Hepatocyte (in vitro differentiated cells): ENCODE measurements at regions not wholly inside any gene's neighbourhood (a gene's known extent, or its start where the extent isn't known, plus 50 kb on each side); places are given as distances from the start of the nearest gene placed in this dataset.

ENCODE experiments used
- DNase-seq: peaks from one replicate; pipeline ENCODE4 v3.0.0-alpha.2; 2016; ENCODE audit warnings: low spot score
- H2AFZ ChIP-seq: fragments of 200-600 bp; sonication (generic); 2 replicates; pipeline ENCODE4 v1.6.0; 2016; ENCODE audit warnings: antibody characterized with exemption, mild to moderate bottlenecking
- H3K27ac ChIP-seq: fragments of 200-600 bp; sonication (generic); 2 replicates; pipeline ENCODE4 v1.5.1; 2016; ENCODE audit warnings: mild to moderate bottlenecking
- H3K27me3 ChIP-seq: fragments of 200-600 bp; sonication (generic); 2 replicates; pipeline ENCODE4 v1.6.1; 2016
- H3K36me3 ChIP-seq: fragments of 200-600 bp; sonication (generic); replicated peaks from 2 replicates; pipeline ENCODE4 v1.5.1; 2016; ENCODE audit warnings: low read depth; ENCODE audit not compliant: insufficient read depth
- H3K4me1 ChIP-seq: fragments of 200-600 bp; sonication (generic); 2 replicates; pipeline ENCODE4 v1.5.1; 2016; ENCODE audit warnings: mild to moderate bottlenecking, moderate library complexity; ENCODE audit not compliant: insufficient read depth
- H3K4me2 ChIP-seq: fragments of 200-600 bp; sonication (generic); 2 replicates; pipeline ENCODE4 v1.6.0; 2016
- H3K4me3 ChIP-seq: fragments of 200-600 bp; sonication (generic); 2 replicates; pipeline ENCODE4 v1.5.1; 2016; ENCODE audit warnings: mild to moderate bottlenecking
- H3K79me2 ChIP-seq: fragments of 200-600 bp; sonication (generic); 2 replicates; pipeline ENCODE4 v1.6.0; 2017; ENCODE audit warnings: mild to moderate bottlenecking
- H3K9me2 ChIP-seq: fragments of 200-600 bp; sonication (generic); replicated peaks from 2 replicates; pipeline ENCODE4 v1.6.0; 2017; ENCODE audit warnings: mild to moderate bottlenecking; ENCODE audit not compliant: insufficient read depth
- H3K9me3 ChIP-seq: fragments of 200-600 bp; sonication (generic); 2 replicates; pipeline ENCODE4 v1.5.1; 2016; ENCODE audit warnings: low read depth, mild to moderate bottlenecking
- H4K20me1 ChIP-seq: fragments of 200-600 bp; sonication (generic); 2 replicates; pipeline ENCODE4 v1.6.0; 2016; ENCODE audit warnings: mild to moderate bottlenecking; ENCODE audit not compliant: insufficient read depth, poor library complexity, severe bottlenecking
- CTCF ChIP-seq: fragments of 200-600 bp; sonication (generic); IDR thresholded peaks from 2 replicates; pipeline ENCODE4 v1.5.1; 2016; ENCODE audit warnings: antibody characterized with exemption, mild to moderate bottlenecking; ENCODE audit not compliant: poor library complexity
- EZH2 ChIP-seq: fragments of 200-600 bp; sonication (generic); IDR thresholded peaks from 2 replicates; pipeline ENCODE4 v1.6.1; 2016; ENCODE audit warnings: antibody characterized with exemption, mild to moderate bottlenecking, borderline replicate concordance
- EZH2phosphoT487 ChIP-seq: fragments of 200-600 bp; sonication (generic); IDR thresholded peaks from one replicate; pipeline ENCODE4 v1.6.1; 2018; ENCODE audit warnings: antibody characterized with exemption, mild to moderate bottlenecking, low read depth, moderate library complexity; ENCODE audit not compliant: unreplicated experiment, severe bottlenecking
- WGBS: methylation state at CpG from one replicate; pipeline ENCODE4 v1.1.6; 2016; ENCODE audit warnings: low lambda C conversion rate; ENCODE audit errors: missing lambda C conversion rate; 5-methylcytosine and 5-hydroxymethylcytosine counted together

GRCh38 chr10:94213980-94214379 lies 148.8 kb downstream of the NOC3L start:
- Histone ChIP-seq H2AFZ (no peak overlapping the region), H3K4me1 (peaks cover 3% of the 10 kb centered on the region), H3K27ac (no peak overlapping the region), H3K4me3 (no peak overlapping the region), H3K9me3 (no peaks in the 10 kb centered on the region), H3K4me2 (no peak overlapping the region), H3K36me3 (no peaks in the 10 kb centered on the region), H4K20me1 (no peaks in the 10 kb centered on the region), H3K79me2 (no peaks in the 10 kb centered on the region), H3K9me2 (no peaks in the 10 kb centered on the region), H3K27me3 (no peaks in the 10 kb centered on the region)
- WGBS: 61% methylated on average over 3 of the region's 3 CpGs
- no peak for DNase-seq
- TF ChIP-seq EZH2 (no peak), EZH2phosphoT487 (no peak), CTCF (no peak)

GRCh38 chr10:94214481-94214893 lies 148.3 kb downstream of the NOC3L start:
- Histone ChIP-seq H3K27ac (no peak overlapping the region), H3K9me3 (no peaks in the 10 kb centered on the region), H3K36me3 (no peaks in the 10 kb centered on the region), H3K79me2 (no peaks in the 10 kb centered on the region), H3K27me3 (no peaks in the 10 kb centered on the region), H3K9me2 (no peaks in the 10 kb centered on the region), H3K4me2 (no peak overlapping the region), H4K20me1 (no peaks in the 10 kb centered on the region), H3K4me1 (peaks cover 3% of the 10 kb centered on the region), H3K4me3 (no peak overlapping the region), H2AFZ (no peak overlapping the region)
- TF ChIP-seq CTCF: no peak
- TF ChIP-seq EZH2phosphoT487: no peak
- TF ChIP-seq EZH2: no peak
- WGBS: 84% methylated on average over 7 of the region's 7 CpGs
- DNase-seq: no peak

GRCh38 chr10:94216201-94216600 lies 146.5 kb downstream of the NOC3L start:
- Histone ChIP-seq H3K9me2 (no peaks in the 10 kb centered on the region), H3K36me3 (no peaks in the 10 kb centered on the region), H3K27ac (no peak overlapping the region), H3K4me1 (no peaks in the 10 kb centered on the region), H3K9me3 (no peaks in the 10 kb centered on the region), H3K27me3 (no peaks in the 10 kb centered on the region), H2AFZ (no peak overlapping the region), H3K4me3 (no peak overlapping the region), H4K20me1 (no peaks in the 10 kb centered on the region), H3K79me2 (no peaks in the 10 kb centered on the region), H3K4me2 (no peak overlapping the region)
- no peak for DNase-seq
- 89% methylated on average over 4 of the region's 4 CpGs for WGBS
- TF ChIP-seq CTCF (no peak), EZH2phosphoT487 (no peak), EZH2 (no peak)

- Histone ChIP-seq H3K27me3 (no peaks in the 10 kb centered on the region), H3K4me1 (no peaks in the 10 kb centered on the region), H3K4me2 (no peak overlapping the region), H3K27ac (no peak overlapping the region), H3K9me2 (no peaks in the 10 kb centered on the region), H3K9me3 (no peaks in the 10 kb centered on the region), H2AFZ (no peak overlapping the region), H4K20me1 (no peaks in the 10 kb centered on the region), H3K36me3 (no peaks in the 10 kb centered on the region), H3K4me3 (no peak overlapping the region), H3K79me2 (no peaks in the 10 kb centered on the region)
- DNase-seq: no peak
- no peak for TF ChIP-seq EZH2
- TF ChIP-seq CTCF: no peak
- TF ChIP-seq EZH2phosphoT487: no peak
These were observed 145.3 kb downstream of the NOC3L start for GRCh38 chr10:94217411-94217810.
